Endothelial cell of umbilical vein (primary cell): ENCODE measurements at regions not wholly inside any gene's neighbourhood (a gene's known extent, or its start where the extent isn't known, plus 50 kb on each side); places are given as distances from the start of the nearest gene placed in this dataset.

Experiments
- BruUV-seq: library from RNA; stranded (reverse); fragments of 400-500 nt; replicated peaks from 2 replicates; lab custom pipeline; 2021; lab: Mats Ljungman, UMichigan
- CTCF ChIA-PET: fragments of 300-600, 350-600 bp; sonication (Branson Sonifier 250); formaldehyde crosslinking; loops from one replicate; lab custom pipeline; 2021; ENCODE audit warnings: antibody characterized with exemption, inconsistent platforms; lab: Charles Lee
- POLR2A ChIA-PET: fragments of 300-600, 350-600 bp; sonication (Branson Sonifier 250); formaldehyde crosslinking; loops from one replicate; lab custom pipeline; 2021; ENCODE audit warnings: antibody characterized with exemption, inconsistent platforms; lab: Charles Lee
- DNase-seq: peaks from one replicate; pipeline ENCODE4 v3.0.0-alpha.2; 2011; ENCODE audit warnings: low read depth, low spot score
- FAIRE-seq: peaks from 2 replicates; lab custom pipeline; 2011; peaks lifted over from hg19 to GRCh38; lab: Jason Lieb, UNC
- H2AFZ ChIP-seq: 2 replicates; pipeline ENCODE4 v1.6.0; 2012; ENCODE audit warnings: low read depth, low read length, control low read depth, inconsistent platforms
- H3K27ac ChIP-seq: 2 replicates; pipeline ENCODE4 v1.5.1; 2011; ENCODE audit warnings: low read depth, mild to moderate bottlenecking, control low read depth, low read length, moderate library complexity; ENCODE audit not compliant: insufficient read depth
- H3K27me3 ChIP-seq, 2 experiments: 2 replicates each; pipeline versions ENCODE4 v1.6.0 to v1.6.1; 2011; ENCODE audit warnings: low read length in 2 of 2, mixed read lengths in 1 of 2; ENCODE audit not compliant: control insufficient read depth in 2 of 2, insufficient read depth in 2 of 2
- H3K36me3 ChIP-seq, 2 experiments: 2 replicates in 1 of 2; 3 replicates in 1 of 2; pipeline ENCODE4 v1.5.1; 2011; ENCODE audit warnings: low read length in 2 of 2, mild to moderate bottlenecking in 1 of 2, moderate library complexity in 1 of 2; ENCODE audit not compliant: control insufficient read depth in 2 of 2, insufficient read depth in 2 of 2; ENCODE audit errors: extremely low read depth in 1 of 2
- H3K4me1 ChIP-seq: 3 replicates; pipeline ENCODE4 v1.5.1; 2011; ENCODE audit warnings: mild to moderate bottlenecking, low read length; ENCODE audit not compliant: control insufficient read depth, insufficient read depth; ENCODE audit errors: extremely low read depth
- H3K4me2 ChIP-seq: 2 replicates; pipeline ENCODE4 v1.6.1; 2011; ENCODE audit warnings: low read length, control low read depth, mixed read lengths; ENCODE audit not compliant: insufficient read depth
- H3K4me3 ChIP-seq, 3 experiments: fragments of 200-600 bp in 1 of 3; sonication (generic), shearing (Covaris generic) in 1 of 3; replicated peaks in 1 of 3; 2 replicates each; pipeline ENCODE4 v1.5.1; 2011 to 2016; ENCODE audit warnings: control low read depth in 3 of 3, low read length in 3 of 3, mild to moderate bottlenecking in 2 of 3, inconsistent platforms in 1 of 3, low read depth in 1 of 3, moderate library complexity in 1 of 3; ENCODE audit not compliant: insufficient read depth in 1 of 3
- H3K79me2 ChIP-seq: 2 replicates; pipeline ENCODE4 v1.6.0; 2012; ENCODE audit warnings: low read length, inconsistent platforms; ENCODE audit not compliant: control insufficient read depth, insufficient read depth
- H3K9ac ChIP-seq: replicated peaks from 2 replicates; pipeline ENCODE3; 2011; ENCODE audit warnings: low read length, control low read depth; ENCODE audit not compliant: insufficient read depth; ENCODE audit errors: extremely low read depth
- H3K9me1 ChIP-seq: replicated peaks from 3 replicates; pipeline ENCODE4 v1.6.0; 2011; ENCODE audit warnings: mild to moderate bottlenecking, low read length; ENCODE audit not compliant: control insufficient read depth, insufficient read depth; ENCODE audit errors: extremely low read depth
- H3K9me3 ChIP-seq: replicated peaks from 2 replicates; pipeline ENCODE4 v1.5.1; 2012; ENCODE audit warnings: low read length, inconsistent platforms; ENCODE audit not compliant: control insufficient read depth, insufficient read depth
- H4K20me1 ChIP-seq: replicated peaks from 2 replicates; pipeline ENCODE3; 2011; ENCODE audit warnings: mild to moderate bottlenecking, low read length; ENCODE audit not compliant: control insufficient read depth, insufficient read depth; ENCODE audit errors: extremely low read depth
- EZH2 ChIP-seq: IDR thresholded peaks from 2 replicates; pipeline ENCODE4 v1.6.1; 2012; ENCODE audit warnings: borderline replicate concordance, low read depth, mild to moderate bottlenecking, moderate library complexity, low read length, inconsistent platforms; ENCODE audit not compliant: severe bottlenecking
- FOS ChIP-seq: IDR thresholded peaks from 2 replicates; pipeline ENCODE4 v1.6.1; 2011; ENCODE audit warnings: mild to moderate bottlenecking, low read length, moderate library complexity, borderline replicate concordance; ENCODE audit not compliant: insufficient read depth
- GATA2 ChIP-seq: IDR thresholded peaks from 2 replicates; pipeline ENCODE4 v1.7.0; 2011; ENCODE audit warnings: low read depth, mild to moderate bottlenecking, moderate library complexity, mixed read lengths, low read length; ENCODE audit not compliant: insufficient read length, insufficient read depth
- POLR2A ChIP-seq: IDR thresholded peaks from 2 replicates; pipeline ENCODE4 v1.6.1; 2012; ENCODE audit warnings: low read depth, mild to moderate bottlenecking, control low read depth, low read length
- POLR2AphosphoS5 ChIP-seq: IDR thresholded peaks from 2 replicates; pipeline ENCODE4 v1.6.1; 2012; ENCODE audit warnings: low read depth, mild to moderate bottlenecking, control low read depth, low read length, moderate library complexity; ENCODE audit not compliant: insufficient read depth
- dilution Hi-C: fragments of 300-500 bp; cut with MboI; formaldehyde crosslinking; loops from one replicate; pipeline ENCODE4 v1.15.0; 2019; ENCODE audit warnings: low sequenced_read_pairs; ENCODE audit not compliant: extremely low pct_ligation_motif_present
- intact Hi-C: fragments of 100-400 bp; cut with micrococcal nuclease; formaldehyde crosslinking; loops from one replicate; pipeline ENCODE4 v1.10.0; 2022
- TF ChIP-seq, protein P1 (sequence below), 2 donors: IDR thresholded peaks; 1 replicate in 1 of 2; 2 replicates in 1 of 2; pipeline ENCODE4 v1.5.1; 2011; ENCODE audit warnings: low read length in 2 of 2, mild to moderate bottlenecking in 2 of 2, moderate library complexity in 2 of 2, control low read depth in 1 of 2, inconsistent platforms in 1 of 2, low read depth in 1 of 2; ENCODE audit not compliant: insufficient read depth in 1 of 2; ENCODE audit errors: extremely low read depth in 1 of 2
- TF ChIP-seq, protein P2 (sequence below): IDR thresholded peaks from 2 replicates; pipeline ENCODE4 v1.6.1; 2011; ENCODE audit not compliant: insufficient read depth, insufficient read length

DNA sequence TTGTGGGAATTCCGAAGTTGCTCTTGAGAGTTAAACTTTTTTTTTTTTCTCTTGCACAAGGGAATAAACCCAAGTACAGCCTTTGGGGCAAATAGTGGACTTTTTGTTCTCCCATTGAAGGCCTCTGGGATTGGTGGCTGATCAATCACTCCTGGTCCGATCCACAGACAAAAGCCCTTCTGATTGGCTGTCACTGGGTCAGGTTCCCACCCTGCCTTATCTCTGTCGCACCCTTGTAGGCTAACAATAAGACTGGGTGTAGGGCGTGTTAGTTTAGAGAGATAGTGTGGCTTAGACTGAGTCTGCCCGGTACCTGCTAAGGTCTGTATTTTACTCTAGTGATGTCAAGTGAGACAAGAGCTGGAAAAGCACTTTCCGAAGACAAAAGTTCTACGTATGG, 380.8 kb downstream of the NDFIP2 start:
- dilution Hi-C loops, result no loop called here
- POLR2A ChIA-PET, result no interaction called here

More for the DNA sequence above, 380.8 kb downstream of the NDFIP2 start:
- no TSS peak for BruUV-seq
- Histone ChIP-seq H3K36me3 (no peaks in the 10 kb centered on the region), H3K27me3 (no peaks in the 10 kb centered on the region), H3K9me1 (no peaks in the 10 kb centered on the region), H3K4me3 (no peak overlapping the region), H4K20me1 (no peaks in the 10 kb centered on the region), H3K9me3 (no peaks in the 10 kb centered on the region), H3K9ac (no peak overlapping the region), H3K4me1 (no peaks in the 10 kb centered on the region), H3K27ac (no peak overlapping the region), H3K4me2 (no peak overlapping the region), H3K79me2 (no peaks in the 10 kb centered on the region), H2AFZ (no peak overlapping the region)
- intact Hi-C loops, result no loop called here
- CTCF ChIA-PET, result interaction anchor here (1.1 to 1.2 kb wide), 3 partner anchors 9 to 75 kb away, joined by 3 to 4 read pairs (median 3); no protein-coding TSS in a partner anchor
- no peak for TF ChIP-seq EZH2
- no peak for TF ChIP-seq POLR2A
- TF ChIP-seq POLR2AphosphoS5, result no peak
- TF ChIP-seq, protein P1, sequence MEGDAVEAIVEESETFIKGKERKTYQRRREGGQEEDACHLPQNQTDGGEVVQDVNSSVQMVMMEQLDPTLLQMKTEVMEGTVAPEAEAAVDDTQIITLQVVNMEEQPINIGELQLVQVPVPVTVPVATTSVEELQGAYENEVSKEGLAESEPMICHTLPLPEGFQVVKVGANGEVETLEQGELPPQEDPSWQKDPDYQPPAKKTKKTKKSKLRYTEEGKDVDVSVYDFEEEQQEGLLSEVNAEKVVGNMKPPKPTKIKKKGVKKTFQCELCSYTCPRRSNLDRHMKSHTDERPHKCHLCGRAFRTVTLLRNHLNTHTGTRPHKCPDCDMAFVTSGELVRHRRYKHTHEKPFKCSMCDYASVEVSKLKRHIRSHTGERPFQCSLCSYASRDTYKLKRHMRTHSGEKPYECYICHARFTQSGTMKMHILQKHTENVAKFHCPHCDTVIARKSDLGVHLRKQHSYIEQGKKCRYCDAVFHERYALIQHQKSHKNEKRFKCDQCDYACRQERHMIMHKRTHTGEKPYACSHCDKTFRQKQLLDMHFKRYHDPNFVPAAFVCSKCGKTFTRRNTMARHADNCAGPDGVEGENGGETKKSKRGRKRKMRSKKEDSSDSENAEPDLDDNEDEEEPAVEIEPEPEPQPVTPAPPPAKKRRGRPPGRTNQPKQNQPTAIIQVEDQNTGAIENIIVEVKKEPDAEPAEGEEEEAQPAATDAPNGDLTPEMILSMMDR (IDR thresholded peaks at IDR 0.05; ENCODE audit: extremely low read depth in 1 of 2, insufficient read depth in 1 of 2, low read depth in 1 of 2, low read length in 2 of 2), result no peak
- TF ChIP-seq GATA2, result no peak
- TF ChIP-seq, protein P2, sequence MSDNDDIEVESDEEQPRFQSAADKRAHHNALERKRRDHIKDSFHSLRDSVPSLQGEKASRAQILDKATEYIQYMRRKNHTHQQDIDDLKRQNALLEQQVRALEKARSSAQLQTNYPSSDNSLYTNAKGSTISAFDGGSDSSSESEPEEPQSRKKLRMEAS, result no peak
- no peak for TF ChIP-seq FOS
- FAIRE-seq (no peak), DNase-seq (no peak)
